NCI-H1436 treated with DMSO at 0.1 percent for 48 hours (cell line): ENCODE measurements at regions not wholly inside any gene's neighbourhood (a gene's known extent, or its start where the extent isn't known, plus 50 kb on each side); places are given as distances from the start of the nearest gene placed in this dataset.

Experiments used
- DNase-seq: peaks from one replicate; lab custom pipeline; 2025; lab: John Stamatoyannopoulos, UW

GRCh38 chrX:46301903-46302302 is 243.3 kb downstream of the ZNF674 start:
- no peak for DNase-seq

GRCh38 chrX:46298821-46299220 is 246.4 kb downstream of the ZNF674 start:
- DNase-seq = no peak

DNA sequence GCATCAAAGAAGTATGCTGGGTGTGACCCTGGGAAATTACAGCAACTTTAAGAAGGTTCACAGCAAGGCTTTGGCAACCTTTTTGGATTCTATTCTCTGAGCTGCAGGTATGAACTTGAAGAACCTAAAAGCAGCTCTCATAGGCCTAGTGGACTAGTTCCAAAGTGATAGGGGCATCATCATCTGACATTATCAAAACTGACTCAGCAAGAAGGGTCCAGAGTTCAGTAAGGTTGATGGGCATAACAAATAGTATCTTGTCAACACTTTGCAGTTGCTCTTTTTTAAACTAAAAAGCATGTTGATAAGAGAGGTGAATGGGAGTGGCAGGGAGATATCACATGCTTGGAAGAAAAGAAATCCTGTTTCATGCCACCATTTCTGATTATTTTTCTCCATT is 249.3 kb downstream of the ZNF674 start:
- no peak for DNase-seq

GRCh38 chrX:46294234-46294633 is 251.0 kb downstream of the ZNF674 start:
- DNase-seq = no peak

GRCh38 chrX:46279925-46280313 is 265.3 kb downstream of the ZNF674 start:
- DNase-seq = no peak

DNA sequence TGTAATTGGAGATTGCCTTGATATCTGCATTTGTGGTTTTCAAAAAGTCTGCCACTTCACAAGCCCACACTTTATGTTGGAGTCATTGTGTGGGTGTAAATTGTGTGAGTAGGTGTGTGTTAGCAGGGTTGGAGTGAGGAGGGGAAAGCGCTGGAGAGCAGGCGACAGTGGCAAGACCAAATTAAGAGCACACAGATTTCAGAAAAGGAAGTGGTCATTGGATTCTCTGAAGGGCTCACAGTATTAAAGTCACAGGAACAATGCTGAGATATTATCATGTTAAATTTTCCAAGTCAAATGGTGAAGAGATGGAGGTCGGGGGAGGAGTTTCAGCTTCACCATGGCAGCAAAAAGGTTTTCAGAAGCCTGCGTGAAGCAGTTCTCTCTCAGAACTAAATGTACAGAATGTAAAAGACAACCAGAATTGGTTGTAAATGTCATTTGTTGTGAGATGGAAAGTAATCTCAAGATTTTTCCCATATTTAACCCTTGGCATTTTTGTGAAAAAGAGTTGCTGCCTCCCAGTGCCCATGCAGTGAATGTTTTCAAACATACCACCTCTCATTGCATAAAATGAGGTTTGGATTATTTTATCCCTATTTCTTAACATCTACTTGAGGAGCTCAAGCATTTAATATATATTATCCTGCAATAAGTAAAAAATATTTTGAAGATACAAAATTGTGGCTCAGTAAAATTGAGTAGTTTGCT is 265.9 kb downstream of the ZNF674 start:
- no peak for DNase-seq

DNA sequence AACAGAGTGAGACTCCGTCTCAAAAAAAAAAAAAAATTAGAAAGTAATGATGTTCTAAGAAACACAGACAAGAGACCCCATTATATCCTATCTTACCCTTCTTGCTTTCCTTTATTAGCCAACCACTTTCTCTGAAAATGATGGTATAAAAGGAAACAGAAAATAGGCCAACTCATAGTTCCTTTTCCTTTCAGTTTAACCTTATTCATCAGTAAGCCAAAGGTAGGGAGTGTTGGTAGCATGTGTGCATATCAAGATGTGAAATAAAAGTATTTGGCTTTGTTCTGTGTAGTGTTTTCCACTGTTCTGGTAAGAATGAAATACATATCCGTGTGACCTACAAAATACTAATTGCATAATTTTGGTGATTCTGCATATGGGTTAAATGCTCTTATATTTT is 266.6 kb downstream of the ZNF674 start:
- no peak for DNase-seq

DNA sequence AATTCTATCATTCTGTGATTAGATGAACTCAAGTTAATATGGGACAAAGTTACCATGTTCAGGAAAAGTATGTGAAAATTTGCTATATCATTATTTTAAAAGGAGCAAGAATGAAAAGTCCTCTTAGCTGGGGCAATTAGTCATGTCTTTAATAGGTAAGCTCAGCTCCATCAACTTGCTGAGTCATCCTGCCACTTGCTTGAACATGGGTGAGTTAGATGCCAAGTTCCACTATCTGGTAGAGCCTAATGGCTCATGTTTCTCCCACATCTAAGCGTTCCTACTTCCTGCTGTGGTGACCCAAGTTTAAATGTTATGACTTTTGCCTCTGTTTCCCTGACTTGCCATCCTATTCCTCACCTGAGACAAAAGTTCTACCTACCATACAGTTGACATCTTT is 276.8 kb downstream of the ZNF674 start:
- DNase-seq = no peak

DNA sequence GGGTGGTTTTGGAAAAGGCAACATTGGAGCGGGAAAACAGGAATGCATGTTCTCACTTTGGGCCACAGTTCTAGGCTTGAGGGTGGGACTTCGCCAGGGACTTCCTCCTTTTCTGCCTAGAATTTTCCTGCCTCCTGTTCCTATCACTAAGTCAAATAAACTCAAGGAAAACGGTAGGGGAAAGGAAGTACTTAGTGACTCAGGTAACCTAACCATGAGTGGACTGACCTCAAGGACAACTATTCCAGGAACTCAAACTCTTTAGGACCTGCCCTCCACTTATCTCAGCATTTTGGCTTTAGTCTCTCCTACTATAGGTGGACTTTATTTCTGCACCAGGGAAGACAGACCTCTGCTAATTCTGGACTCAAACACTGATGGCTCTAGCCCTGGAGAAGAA is 281.7 kb downstream of the ZNF674 start:
- DNase-seq = no peak

GRCh38 chrX:46262304-46262703 is 282.9 kb downstream of the ZNF674 start:
- DNase-seq = no peak

- no peak for DNase-seq
These were observed 284.7 kb downstream of the ZNF674 start for GRCh38 chrX:46260499-46260898.

DNA sequence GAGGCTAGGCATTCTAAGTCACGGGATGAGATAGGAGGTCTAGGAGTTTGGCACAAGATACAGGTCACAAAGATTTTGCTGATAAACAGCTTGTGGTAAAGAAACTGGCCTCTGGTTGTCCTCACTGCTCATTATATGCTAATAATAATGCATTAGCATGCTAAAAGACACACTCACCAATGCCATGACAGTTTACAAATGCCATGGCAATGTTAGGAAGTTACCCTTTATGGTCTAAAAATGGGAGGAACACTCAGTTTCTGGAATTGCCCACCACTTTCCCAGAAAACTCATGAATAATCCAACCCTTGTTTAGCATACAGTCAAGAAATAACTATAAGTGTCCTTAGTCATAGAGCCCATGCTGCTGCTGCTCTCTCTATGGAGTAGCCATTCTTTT is 286.9 kb downstream of the ZNF674 start:
- DNase-seq = no peak

DNA sequence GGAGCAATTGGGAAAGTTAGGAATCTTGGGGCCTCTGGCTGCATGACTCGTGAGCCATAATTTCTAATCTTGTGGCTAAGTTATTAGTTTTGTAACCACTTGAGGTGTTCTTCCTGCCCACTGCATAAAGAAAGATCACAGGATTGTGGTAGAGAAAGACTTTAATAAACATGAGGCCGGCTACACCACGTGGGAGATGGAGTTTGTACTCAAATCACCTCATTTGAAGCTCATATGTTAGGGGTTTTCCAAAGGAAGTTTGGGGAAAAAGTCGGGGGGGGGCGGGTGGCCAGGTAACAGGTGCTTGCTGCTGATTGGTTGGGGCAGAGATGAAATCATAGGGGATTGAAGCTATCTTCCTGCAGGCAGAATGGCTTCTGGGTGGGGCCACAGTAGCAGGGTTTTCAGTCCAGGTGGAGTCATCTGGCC is 287.8 kb downstream of the ZNF674 start:
- DNase-seq = no peak

- DNase-seq = no peak
These were observed 288.3 kb downstream of the ZNF674 start for GRCh38 chrX:46256875-46257274.

- DNase-seq = no peak
These were observed 290.2 kb downstream of the ZNF674 start for GRCh38 chrX:46255046-46255445.

DNA sequence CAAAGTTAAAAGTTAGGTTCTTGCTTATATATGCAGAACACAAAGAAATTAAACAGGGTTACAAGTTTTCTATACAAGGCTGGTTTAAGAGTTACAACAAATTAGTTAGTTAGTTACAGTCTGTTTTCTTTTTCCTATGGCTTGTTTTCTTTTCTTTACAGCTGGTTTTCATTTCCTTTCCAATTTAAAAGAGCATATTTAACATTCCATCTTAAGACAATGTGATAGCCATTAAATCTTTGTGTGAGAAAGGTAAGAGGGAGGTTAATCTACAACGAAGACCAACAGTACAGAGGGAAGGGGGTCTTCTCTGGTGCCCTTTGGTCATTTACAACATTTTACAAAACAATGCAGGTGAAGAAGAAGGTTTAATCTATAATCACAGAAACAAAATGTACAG is 290.6 kb downstream of the ZNF674 start:
- DNase-seq = no peak

DNA sequence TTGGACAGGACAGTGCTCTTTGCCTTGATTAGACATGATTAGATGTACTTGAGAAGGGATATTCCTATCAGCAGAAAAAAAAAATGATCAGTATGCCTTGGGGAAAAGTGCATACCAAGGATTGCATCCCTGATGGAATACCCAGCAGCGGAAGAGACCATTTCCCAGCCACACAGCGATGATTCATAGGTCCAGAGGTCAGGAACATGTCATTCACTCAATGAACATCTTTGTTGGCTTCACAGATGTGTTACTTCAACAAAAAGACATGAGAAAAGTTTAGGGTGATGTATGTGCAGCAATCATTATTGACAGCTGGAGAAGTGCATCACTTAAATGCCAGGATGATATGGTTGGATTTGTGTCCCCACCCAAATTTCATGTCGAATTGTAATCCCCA is 293.5 kb downstream of the ZNF674 start:
- no peak for DNase-seq

GRCh38 chrX:46250151-46250550 is 295.1 kb downstream of the ZNF674 start:
- no peak for DNase-seq

DNA sequence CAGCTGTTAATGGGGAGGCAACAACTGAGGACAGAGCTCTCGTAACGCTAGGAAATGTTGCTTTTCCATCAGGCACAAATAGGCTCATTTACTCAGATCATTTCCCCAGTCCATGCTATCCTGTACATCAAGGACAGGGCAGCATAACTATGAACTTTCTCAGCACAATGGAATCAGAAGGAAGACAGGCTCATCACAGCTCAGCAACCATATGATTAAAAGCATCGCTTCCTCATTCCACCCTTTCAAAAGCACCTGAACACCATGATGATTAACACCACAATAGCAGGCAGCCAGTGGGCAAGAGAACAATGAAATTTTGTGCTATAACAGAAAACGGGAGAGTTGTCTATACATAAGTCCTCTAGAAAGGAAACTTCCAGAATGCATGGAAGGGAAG is 297.8 kb downstream of the ZNF674 start:
- DNase-seq = no peak

GRCh38 chrX:46244451-46244850 is 300.8 kb downstream of the ZNF674 start:
- DNase-seq = no peak

- DNase-seq = no peak
These were observed 308.8 kb downstream of the ZNF674 start for GRCh38 chrX:46236411-46236810.

GRCh38 chrX:46235778-46236177 is 309.4 kb downstream of the ZNF674 start:
- DNase-seq = no peak

- no peak for DNase-seq
These were observed 310.4 kb downstream of the ZNF674 start for GRCh38 chrX:46234775-46235174.

- no peak for DNase-seq
These were observed 316.8 kb downstream of the ZNF674 start for GRCh38 chrX:46228389-46228788.

GRCh38 chrX:46226422-46226821 is 318.8 kb downstream of the ZNF674 start:
- no peak for DNase-seq
